Stimulated activated CD4-positive, alpha-beta T cell treated with anti-CD3 and anti-CD28 coated beads, Interleukin-1b, Interleukin-23, amount 100 ng/mL, for 24 hours (primary cell): ENCODE measurements at regions not wholly inside any gene's neighbourhood (a gene's known extent, or its start where the extent isn't known, plus 50 kb on each side); places are given as distances from the start of the nearest gene placed in this dataset.

ENCODE experiments used
- DNase-seq, 4 experiments: peaks; one replicate each; pipeline ENCODE4 v3.0.0-alpha.2; 2020; ENCODE audit warnings: low read depth in 4 of 4, low spot score in 1 of 4

DNA sequence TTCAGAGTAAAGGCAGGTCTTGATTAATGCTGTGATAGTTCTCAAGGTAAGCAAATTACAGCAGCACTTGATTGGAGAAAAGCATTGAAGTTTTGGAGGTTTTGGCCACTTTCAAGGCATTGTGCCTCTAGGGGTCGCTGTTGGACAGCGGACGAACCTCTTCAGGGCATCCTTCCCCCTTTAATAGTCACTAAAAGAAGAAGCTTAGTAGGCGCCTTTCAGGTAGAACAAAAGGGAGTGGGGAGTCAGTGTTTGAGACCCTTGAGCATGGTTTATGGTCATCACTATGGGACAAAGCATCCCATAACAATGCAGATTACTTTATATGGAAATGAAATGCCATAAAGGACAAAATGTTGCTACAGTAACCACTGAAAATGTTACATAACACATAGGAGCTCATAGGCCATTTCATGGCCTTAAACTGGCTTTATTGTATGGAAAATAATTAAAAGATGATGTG lies 199.5 kb upstream of the DCN start:
- DNase-seq: peak; percentile 73 to 93 (median 80)

DNA sequence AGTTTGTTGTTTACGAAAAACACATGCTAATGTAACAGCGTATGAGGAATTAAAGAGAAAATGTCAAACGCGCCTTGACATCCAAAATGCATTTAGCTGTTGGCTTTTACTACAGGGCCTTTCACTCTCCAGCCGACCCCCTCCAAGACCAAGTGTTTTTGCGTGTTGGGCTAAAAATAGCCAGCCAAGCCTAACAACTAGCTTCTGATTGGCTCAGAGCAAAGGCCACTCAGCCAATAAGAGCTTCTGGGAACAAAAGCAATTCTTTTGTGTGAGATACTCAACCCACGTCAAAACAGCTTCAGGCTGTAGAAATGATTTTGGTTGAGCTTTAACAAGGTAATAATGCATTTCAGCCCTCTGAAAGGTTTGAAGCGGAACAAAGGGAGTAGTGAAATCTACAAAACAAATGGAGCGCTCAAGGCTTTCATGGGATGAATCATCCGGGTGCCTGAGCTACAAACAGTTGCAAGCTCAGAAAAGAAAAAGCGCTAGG lies 198.7 kb upstream of the DCN start:
- DNase-seq: no peak

DNA sequence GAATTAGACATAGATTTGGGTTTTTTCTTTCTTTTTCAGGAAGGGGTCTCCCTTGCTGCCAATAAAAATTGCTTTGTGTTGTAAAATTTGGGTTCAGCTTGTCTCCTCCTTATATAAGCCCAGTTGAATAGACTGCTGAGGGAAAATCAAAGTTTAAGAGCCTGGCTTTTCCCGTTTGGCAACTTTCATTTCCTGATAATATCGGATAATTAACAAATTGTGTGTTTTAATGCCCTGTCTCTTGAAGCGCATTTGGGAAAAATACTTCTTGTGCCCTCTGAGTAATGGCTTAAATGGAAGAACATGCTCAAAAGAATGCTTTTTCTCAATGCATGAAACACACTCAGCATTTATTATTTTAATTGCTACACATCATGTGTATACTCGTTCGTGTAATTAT lies 198.0 kb upstream of the DCN start:
- DNase-seq: no peak

DNA sequence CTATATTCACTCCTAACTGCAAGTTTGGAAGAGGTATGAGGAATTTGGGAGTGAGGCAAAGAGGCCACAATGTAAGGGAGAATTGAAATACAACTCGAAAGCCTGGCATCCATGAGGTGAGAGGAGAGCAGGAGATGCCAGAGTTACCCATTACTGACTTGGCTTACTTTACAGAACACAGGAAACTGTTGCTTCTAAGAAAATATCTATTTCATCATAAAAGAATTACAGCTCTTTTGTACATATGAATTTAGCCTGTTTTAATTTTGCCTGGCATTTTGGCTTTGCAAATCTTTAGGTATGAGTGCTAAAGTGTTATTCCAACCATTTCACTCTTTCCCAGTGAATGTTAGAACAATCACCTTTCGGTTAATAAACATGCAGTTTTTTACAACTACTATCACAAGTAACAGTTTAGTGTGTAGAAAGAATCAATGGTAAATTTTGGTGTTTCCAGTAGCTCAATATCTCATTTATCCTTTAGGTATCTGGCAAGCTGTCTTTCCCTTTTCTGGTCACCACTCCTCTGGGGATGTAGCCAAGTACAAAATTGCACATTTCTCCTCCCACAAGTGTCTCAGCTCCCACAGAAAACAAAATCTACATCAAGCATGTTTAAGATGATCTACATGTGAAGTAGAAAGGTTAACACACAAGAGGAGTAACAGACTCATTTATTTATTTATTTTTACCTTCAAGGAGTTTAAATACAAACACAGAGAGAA lies 196.6 kb upstream of the DCN start:
- DNase-seq: no peak

DNA sequence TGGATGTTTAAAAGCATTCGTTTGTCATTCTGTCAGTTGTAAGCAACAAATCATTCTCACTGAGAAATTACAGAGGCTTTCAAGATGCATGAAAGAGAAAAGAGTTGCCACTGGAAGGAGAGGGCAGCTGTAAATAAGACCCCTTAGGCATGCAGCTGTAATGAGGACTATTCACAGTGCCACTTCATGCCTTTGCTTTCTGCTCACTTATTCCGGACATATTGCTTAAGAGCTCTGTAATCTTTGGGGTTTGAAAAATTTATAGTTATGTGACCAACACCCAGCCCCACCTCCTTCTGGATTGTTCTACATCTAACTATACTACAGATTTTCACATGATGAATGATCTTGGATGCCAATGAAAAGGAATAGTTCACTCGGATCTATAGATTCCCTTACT lies 194.8 kb upstream of the DCN start:
- DNase-seq: no peak

DNA sequence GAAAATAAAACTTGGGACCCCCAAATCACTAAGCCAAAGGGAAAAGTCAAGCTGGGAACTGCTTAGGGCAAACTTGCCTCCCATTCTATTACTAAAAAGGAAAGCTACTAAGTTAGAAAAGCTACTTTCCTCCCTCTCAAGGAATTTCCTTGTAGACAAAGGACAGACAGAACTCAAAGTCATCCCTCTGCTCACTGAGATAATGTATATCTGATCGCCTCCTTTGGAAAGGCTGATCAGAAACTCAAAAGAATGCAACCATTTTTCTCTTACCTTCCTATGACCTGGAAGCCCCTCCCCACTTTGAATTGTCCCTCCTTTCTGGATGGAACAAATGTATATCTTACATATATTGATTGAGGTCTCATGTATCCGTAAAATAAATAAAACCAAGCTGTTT lies 190.5 kb upstream of the DCN start:
- DNase-seq: no peak

DNA sequence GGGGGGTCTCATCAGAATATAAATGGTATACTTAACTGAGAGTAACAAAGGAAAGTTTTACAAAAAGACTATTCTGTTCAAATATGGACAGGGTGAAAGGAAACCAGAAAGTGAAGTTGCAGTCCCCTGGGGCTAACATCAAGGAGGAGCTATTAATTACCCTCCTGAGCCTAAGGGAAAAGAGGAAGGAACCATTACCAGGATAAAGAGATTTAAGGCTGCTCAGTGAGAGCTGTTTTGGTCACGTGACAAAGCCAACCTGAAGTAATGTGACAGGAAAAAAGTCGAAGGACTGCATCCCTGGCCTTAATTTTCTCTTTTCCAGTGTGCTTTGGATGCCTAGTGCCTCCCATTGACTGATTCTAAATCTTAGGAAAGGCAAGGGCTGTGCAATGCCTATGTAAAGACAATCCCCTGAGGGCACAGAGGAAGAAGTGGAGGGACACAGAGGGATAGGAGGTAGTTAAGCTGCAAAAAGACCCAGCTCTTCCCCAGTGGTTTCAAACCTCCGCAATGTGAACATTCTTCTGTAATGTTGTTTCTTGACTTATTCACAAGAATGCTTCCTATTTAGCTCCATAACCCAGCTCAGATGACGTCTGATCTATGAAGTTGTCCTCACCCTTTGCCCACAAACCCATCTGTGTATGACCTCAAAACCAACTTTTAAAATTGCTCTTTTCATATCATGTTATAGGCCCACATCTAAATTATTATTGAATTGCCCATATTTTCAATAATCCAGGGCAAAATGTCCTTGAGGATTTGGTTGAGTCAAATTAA lies 187.7 kb upstream of the DCN start:
- no peak for DNase-seq

DNA sequence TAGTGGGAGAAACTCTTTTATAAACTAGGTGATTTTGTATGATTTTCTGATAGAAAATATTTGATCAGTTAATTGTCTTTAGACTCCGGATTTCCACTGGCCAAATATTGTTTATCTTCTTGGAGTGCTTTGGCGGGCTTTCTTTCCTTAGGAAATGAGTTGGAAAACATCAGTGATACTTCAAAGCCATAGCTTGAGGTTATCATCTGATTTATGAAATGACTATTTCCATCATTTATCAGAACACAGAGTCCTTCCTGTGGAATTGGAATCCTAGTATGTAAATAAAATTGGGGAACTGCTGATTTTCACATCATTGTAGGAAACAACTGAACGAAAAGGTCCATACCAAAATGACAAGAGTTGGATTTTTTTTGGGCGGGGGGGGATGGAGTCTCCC lies 186.0 kb upstream of the DCN start:
- DNase-seq: no peak

DNA sequence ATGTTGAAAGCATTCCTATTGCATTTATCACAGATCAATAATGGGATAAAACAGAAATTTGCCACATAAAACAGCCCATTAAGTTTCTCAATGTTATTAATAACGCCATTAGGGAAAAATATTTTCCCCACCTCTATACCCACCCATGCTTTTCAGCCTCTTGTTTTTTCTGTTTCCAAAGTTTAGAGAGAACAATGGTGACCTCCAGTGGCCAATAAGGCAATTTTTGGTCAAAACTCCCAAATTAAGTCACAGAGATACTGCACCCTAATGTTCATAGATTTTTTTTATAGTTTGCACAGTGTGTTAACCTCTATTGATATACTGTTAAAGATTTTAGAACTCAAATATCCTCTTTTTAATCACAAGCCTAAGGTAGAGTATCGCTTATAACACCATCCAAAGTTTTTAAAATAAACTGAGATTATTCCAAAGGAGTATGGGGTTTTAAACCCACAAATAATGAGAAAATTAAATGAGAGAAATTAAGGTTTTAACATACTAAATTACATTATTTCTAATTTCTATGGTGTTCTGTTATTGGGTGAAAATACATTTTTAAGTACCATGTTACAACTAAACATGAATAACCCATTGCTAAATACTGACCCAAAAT lies 184.7 kb upstream of the DCN start:
- DNase-seq: no peak

DNA sequence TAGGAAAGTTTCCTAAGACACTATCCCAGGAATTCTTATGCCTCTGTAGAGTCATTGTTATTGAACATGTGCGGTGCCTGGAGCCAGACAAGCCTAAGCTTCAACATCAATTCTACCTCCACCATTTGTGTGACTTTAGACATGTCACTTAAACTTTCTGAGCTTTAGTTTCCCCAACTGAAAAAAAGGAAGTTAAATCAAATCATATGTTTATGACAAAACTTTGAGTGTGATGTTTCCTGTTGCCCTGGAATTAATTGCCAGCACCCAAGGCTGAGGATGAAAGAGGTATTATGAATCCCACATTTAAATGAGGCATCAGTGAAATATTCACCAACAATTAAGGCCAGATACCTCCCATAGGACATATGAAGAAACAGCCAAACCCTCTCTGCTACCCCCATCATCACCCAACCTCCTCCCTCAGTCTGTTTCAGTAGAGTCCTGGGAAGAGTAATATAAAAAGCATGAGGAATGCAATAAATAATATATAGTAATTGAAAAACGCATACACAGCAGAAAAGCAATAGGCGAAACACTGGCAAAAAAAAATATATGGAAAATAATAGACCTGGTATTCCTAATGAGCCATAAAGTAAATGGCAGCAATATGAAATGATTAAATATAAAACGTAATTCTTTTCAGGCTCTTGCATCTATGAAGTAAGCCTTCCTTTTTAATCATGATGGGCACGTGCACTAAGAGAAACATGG lies 182.0 kb upstream of the DCN start:
- no peak for DNase-seq

DNA sequence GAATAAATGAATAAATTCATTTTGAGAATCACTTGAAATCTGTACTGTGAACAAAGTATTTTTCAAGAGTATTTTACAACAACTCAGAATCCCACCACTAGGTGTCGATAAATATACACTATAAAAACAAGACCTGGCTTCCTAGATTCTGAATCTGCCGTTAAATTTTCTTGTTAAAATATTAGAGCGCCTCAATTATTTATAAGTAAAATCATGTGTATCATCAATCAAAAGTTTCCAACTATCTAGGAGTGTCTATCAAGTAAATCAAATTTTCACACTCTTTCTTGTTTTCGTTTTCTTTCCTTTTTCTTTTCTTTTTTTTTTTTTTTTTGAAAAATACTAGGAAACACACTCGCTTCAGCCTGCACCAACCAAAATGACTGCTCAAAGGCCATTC lies 179.2 kb upstream of the DCN start:
- DNase-seq: no peak

DNA sequence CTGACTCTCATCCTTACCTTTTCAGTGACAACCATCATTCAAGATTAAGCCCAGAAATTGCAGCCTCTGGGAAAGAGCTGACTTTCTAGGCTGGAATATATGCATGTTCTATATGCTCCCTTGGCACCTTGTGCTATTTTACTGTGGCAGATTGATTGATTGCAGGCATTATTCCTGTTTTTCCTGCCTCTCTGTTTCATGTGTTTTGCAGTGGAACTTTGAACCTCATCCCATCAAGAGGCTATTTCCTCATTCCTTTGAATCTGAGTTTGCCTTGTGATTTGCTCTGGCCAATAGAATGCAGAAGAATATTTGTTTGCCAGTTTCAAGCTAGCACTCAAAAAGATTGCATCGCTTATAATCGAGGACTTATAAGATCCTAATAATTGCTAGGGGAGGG lies 174.8 kb upstream of the DCN start:
- no peak for DNase-seq

DNA sequence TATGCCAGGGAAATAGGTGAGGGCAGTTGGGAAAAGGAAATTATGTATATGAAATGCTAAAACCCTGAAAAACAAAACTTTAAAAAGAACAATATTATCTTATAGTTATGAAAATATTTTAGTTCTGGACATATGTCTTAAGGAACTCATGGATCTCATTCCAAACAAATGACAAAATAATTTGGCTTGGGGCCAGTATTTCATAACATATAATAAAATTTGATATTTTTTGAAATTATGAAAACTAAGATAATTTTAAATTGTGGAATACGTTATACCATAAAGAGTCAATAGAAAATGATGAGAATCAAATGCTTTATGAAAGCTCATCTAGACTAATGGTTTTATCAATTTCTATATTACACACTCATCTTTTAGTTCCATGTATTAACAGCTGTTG lies 173.8 kb upstream of the DCN start:
- DNase-seq: no peak

DNA sequence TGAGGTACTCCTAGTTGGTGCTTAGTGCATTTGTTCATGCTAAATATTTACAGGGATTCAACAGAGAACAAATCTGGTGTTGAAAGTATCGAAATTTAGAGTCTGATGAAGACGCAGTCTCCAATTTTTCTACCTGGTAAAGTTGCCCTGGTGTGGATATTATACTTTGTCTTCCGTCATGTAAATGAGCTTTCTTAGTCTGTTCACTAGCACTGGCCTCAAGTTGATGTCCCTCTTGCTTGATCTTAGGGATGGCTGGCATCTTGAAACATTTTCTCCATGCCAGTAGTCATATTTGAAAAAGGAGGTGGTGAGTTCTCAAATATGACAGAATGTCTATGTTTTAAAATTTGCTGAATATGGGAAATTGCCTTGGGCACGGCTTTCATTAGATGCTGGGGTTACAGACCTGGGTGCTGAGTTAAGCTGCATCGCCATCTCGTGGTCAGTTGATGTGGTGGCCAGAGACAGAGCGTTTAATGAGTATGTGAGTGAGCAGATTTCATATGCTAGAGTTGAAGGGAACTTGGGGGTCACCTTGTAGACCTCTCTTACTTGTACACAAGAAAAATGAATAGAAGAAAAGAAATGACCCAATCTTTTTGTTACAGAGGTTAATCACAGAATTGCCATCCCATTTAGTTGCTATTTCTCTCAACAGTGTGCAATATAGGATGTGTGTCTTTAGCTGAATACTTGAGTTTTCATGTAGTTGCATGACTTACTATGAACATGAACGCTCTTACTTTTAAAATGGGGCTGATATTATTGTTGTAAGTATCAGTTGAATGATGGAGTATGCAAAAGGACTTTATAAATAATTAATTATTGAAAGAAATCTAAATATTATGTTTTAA lies 172.8 kb upstream of the DCN start:
- peak in 3 of 4 experiments; percentile 6 to 24 (median 7) for DNase-seq

DNA sequence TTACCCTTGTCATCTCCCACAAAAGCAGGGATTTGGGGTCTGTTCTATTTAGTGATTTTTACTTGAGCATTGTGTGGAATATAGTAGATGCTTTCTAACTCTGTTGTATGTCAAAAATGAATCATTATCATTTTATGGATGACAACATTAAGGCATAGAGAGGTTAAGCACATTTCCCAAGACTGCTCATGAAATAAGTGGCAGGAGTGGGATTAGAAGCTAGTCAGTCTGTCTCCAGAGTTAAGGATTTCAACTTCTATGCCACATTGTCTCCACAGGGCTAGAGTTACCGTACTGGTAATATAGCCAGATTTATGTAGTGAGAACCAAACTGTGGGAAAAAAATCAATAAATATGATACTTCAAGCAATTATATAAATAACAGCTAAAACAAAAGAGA lies 170.6 kb upstream of the DCN start:
- no peak for DNase-seq

DNA sequence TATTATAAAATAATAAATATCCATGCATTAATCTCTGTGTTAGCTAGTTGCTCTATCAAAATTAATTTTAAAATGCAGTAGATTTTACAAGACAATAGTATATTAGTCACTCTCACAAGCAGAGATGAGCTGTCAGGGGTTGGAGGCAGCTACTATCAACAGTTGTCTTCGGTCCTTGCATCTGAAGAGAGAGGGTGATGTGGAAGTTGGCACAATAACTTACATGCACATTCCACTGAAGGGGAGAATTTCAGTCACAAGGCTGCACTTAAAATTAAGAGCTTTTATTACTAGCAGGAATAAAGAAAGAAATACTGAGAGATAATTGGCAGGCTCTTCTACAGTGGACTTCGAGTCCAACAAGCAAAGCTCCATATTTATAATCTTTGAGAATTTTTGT lies 166.9 kb upstream of the DCN start:
- DNase-seq: no peak

DNA sequence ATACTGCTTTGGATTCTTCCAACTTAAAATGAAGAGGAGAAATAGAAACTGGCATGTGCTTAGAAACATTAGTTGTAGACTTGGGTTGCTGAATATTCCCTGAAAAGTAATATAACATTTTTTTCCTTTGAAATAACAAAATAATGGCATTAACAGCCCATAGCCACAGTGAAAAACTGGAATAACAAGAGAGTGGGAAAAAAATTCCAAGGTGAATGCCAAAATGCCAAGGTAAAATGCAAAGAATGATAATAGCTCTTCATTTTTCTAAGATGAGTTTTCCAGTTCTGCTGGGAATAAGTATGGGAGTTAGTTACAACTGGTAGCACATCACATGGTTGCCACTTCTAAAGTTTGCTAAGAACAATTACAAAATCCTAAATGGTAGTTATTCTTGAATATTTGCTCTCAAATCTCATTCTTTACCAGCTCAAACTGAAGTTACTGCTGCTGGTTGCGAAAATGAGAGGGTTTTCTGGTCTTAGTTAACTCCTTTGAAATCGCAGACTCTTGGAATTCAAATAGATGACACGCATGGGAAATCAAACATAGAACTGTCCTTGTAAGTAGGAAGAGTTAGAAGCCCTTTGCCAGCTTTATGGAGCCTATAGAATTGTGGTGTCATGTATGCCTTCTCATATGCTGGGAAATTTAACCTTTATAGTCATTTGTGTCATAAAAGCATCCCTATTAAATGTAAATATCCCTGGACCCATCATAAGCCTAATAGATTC lies 165.0 kb upstream of the DCN start:
- no peak for DNase-seq

DNA sequence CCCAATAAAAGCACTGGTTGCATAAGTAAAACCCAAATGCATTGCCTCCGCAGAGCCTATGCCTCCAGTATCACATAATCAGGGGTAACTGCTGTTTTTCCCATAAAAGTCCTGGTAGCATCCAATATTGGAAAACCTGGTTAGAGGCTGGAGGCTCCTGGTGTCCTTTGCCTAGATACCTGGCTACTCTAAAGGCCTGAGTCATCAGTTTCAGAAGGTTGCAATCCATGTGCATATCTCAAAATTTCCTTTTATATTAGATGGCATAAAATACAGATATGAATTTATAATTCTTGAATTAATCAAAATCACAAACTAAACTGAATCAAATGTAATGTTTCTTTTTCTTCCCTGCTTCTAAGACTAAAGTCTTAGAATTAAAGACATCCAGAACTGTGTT lies 164.2 kb upstream of the DCN start:
- no peak for DNase-seq

DNA sequence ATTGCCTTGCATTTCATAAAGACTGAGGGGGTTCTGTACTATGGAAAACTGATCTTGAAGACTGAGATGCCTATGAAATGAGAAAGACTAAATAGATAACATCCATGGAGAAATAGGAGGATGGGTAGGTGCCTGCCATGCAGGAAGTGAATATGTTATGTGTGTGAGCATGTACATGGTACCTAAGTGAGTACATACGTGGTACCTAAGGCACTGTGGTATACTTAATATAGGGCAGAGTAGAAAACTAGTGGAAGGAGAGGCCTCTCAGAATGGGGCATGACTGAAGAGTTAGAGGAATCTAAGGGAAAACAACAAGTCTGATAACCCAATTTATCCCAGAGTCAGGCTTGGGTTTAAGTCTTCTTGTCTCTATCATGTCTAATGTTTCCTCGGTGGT lies 161.8 kb upstream of the DCN start:
- DNase-seq: no peak

DNA sequence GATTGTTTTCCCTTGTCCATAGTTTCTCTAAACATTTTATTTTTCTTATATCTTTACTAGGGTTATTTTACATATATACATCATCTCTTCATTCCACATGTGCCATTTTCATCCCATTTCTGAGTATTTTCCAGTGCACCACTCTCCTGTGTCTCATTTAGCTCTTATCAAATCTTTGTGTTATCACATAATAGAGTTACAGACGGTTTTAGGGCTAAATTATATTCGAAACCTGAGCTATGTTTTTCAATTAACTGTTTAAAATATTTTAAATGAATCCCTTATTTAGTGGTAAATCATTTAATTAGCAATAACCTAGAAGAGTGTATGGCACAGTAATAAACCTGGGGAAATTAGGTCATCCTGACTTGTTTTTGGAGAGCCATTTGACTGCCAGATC lies 160.4 kb upstream of the DCN start:
- DNase-seq: no peak
